Activated CD4-positive, alpha-beta memory T cell treated with anti-CD3 and anti-CD28 coated beads, Interleukin-2, amount 10 ng/mL, durations not matched to agents 7 days and 5 days (primary cell): ENCODE measurements at regions not wholly inside any gene's neighbourhood (a gene's known extent, or its start where the extent isn't known, plus 50 kb on each side); places are given as distances from the start of the nearest gene placed in this dataset.
"Not testable (repeated sequence)": the region's sequence is repeated elsewhere in the genome, so short reads cannot be mapped to it uniquely, and the experiment has no call there.

ENCODE experiments used
- CTCF ChIA-PET: fragments of 350-600 bp; sonication (Branson Sonifier 250); formaldehyde crosslinking; loops from one replicate; lab custom pipeline; 2021; ENCODE audit warnings: antibody characterized with exemption, inconsistent platforms; lab: Charles Lee
- POLR2A ChIA-PET: fragments of 350-600 bp; sonication (Branson Sonifier 250); formaldehyde crosslinking; loops from one replicate; lab custom pipeline; 2021; ENCODE audit warnings: antibody characterized with exemption; lab: Charles Lee
- DNase-seq: peaks from one replicate; pipeline ENCODE4 v3.0.0-alpha.2; 2020
- H3K27ac Mint-ChIP-seq: one replicate; pipeline ENCODE4 v1.8.0; 2021; ENCODE audit warnings: mild to moderate bottlenecking, mixed read lengths
- H3K27me3 Mint-ChIP-seq: one replicate; pipeline ENCODE4 v1.8.0; 2021; ENCODE audit warnings: mixed read lengths
- H3K36me3 Mint-ChIP-seq: one replicate; pipeline ENCODE4 v1.8.0; 2021; ENCODE audit warnings: low read depth, mixed read lengths
- H3K4me1 Mint-ChIP-seq: one replicate; pipeline ENCODE4 v1.8.0; 2021; ENCODE audit warnings: mixed read lengths
- H3K4me3 Mint-ChIP-seq: one replicate; pipeline ENCODE4 v1.8.0; 2021; ENCODE audit warnings: mild to moderate bottlenecking, mixed read lengths
- H3K9me3 Mint-ChIP-seq: one replicate; pipeline ENCODE4 v1.8.0; 2021; ENCODE audit warnings: mixed read lengths

DNA sequence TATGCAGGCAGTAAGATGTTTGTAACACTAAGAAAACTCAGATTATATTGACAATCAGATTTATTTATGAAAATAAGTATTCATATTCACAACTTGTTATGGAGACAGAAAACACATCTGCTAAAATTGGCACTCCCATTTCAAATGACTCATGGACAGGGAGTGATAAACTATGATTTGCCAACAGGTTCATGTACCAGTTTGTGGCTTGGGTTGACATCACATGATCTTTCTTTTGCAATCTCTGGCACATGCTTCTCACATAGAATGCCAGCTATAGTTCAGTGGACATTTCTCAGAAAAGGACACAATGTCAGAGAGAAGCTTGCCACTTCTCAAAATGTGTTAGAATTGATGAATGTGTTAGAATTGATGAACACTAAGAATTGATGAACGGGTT is 663.2 kb upstream of the ANKRD30A start:
- DNase-seq: no peak
- ChIA-PET POLR2A (no interaction called here), CTCF (no interaction called here)
- Mint-ChIP-seq H3K4me3 (no peak overlapping the region), H3K9me3 (peaks cover 17% of the 10 kb centered on the region), H3K27me3 (no peaks in the 10 kb centered on the region), H3K36me3 (no peaks in the 10 kb centered on the region), H3K27ac (no peak overlapping the region), H3K4me1 (no peaks in the 10 kb centered on the region)

DNA sequence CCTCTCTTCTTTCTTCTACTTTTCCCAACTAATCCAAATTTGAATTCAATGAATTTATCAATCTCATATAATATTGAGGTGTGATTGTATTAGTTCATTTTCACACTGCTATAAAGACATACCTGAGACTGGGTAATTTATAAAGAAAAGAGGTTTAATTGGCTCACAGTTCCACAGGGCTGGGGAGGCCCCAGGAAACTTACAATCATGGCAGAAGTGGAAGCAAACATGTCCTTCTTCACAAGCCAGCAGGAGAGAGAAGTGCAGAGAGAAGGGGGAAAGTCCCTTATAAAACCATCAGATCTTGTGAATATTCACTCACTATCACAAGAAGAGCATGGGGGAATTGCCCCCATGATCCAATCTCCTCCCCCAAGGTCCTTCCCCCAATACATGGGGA is 667.0 kb upstream of the ANKRD30A start:
- H3K27ac Mint-ChIP-seq, H3K36me3 Mint-ChIP-seq, POLR2A ChIA-PET, DNase-seq, H3K4me3 Mint-ChIP-seq, CTCF ChIA-PET, H3K4me1 Mint-ChIP-seq, H3K27me3 Mint-ChIP-seq: not testable (repeated sequence)
- peaks cover 18% of the 10 kb centered on the region for H3K9me3 Mint-ChIP-seq

DNA sequence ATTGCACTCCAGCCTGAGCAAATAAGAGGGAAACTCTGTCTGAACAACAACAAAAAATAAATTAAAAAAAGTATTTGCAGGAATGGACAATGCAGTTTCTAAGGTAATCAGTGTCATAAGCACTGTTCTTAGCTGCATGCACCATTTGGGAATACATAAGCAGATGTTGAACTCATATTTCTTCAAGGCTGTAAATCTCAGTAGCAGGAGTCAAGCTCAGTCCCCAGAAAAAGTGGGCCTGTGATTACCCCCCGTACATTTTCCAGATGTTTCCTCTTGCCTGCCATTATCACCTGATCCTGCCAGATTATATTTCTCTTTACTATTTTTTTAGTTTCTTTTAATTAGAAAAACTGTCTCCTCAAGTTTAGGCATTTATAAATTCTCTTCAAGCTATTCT is 667.6 kb upstream of the ANKRD30A start:
- peaks cover 18% of the 10 kb centered on the region for H3K9me3 Mint-ChIP-seq
- no peak overlapping the region for H3K4me3 Mint-ChIP-seq
- ChIA-PET POLR2A (interaction anchor here (0.6 kb wide), 1 partner anchor 182 kb away, joined by 3 read pairs; no protein-coding TSS in a partner anchor), CTCF (no interaction called here)
- no peaks in the 10 kb centered on the region for H3K4me1 Mint-ChIP-seq
- H3K36me3 Mint-ChIP-seq: no peaks in the 10 kb centered on the region
- no peak overlapping the region for H3K27ac Mint-ChIP-seq
- DNase-seq: no peak
- H3K27me3 Mint-ChIP-seq: no peaks in the 10 kb centered on the region

DNA sequence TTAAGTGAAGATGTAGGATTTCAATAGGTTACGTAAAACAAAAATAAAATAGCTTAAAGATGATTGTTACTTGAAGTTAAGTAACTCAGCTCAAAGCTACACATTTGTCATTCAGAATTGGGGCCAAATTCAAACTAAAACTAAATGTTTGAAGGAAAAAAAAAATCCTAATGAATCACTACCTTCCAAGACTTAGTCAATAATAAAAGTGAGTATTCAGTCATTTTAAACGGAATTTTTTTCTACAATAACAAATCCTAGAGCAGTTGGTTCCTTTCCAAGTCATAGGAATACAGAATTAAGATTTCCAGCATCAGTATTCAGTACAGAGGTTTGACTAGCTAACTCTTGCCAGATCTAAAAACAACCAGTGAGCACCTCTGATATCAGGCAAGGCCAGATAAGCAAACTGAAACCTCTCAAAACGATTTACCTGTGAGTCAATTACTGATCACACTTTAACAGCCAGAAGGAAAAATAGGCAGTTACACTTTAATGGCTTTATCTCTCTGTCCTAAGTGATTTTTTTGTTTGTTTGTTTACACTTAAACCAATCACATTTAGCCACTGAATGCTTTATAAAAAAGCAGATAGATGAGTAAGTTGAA is 669.8 kb upstream of the ANKRD30A start:
- Mint-ChIP-seq H3K36me3 (no peaks in the 10 kb centered on the region), H3K27me3 (no peaks in the 10 kb centered on the region), H3K4me1 (no peaks in the 10 kb centered on the region), H3K27ac (no peak overlapping the region), H3K4me3 (no peak overlapping the region), H3K9me3 (peaks cover 14% of the 10 kb centered on the region)
- DNase-seq: no peak
- POLR2A ChIA-PET: no interaction called here
- CTCF ChIA-PET: no interaction called here

DNA sequence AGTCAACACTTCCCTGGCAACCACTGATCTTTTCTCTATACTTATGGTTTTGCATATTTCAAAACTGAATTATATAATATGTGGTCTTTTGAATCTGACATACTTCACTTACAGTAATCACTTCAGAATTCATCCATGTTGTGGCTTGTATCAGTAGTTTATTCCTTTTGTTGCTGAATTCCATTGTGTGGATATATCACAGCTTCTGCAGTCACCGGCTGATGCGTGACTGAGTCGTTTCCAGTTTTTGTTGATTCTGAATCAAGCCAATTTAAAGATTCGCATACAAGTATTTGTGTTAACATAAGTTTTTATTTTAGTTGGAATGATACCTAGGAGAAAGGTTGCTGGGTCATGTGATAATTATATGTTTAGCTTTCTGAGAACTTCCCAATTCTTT is 672.5 kb upstream of the ANKRD30A start:
- H3K4me1 Mint-ChIP-seq: no peaks in the 10 kb centered on the region
- no peak for DNase-seq
- no peaks in the 10 kb centered on the region for H3K27me3 Mint-ChIP-seq
- H3K9me3 Mint-ChIP-seq: peaks cover 10% of the 10 kb centered on the region
- H3K4me3 Mint-ChIP-seq: no peak overlapping the region
- no peaks in the 10 kb centered on the region for H3K36me3 Mint-ChIP-seq
- H3K27ac Mint-ChIP-seq: no peak overlapping the region
- CTCF ChIA-PET: no interaction called here
- POLR2A ChIA-PET: no interaction called here

DNA sequence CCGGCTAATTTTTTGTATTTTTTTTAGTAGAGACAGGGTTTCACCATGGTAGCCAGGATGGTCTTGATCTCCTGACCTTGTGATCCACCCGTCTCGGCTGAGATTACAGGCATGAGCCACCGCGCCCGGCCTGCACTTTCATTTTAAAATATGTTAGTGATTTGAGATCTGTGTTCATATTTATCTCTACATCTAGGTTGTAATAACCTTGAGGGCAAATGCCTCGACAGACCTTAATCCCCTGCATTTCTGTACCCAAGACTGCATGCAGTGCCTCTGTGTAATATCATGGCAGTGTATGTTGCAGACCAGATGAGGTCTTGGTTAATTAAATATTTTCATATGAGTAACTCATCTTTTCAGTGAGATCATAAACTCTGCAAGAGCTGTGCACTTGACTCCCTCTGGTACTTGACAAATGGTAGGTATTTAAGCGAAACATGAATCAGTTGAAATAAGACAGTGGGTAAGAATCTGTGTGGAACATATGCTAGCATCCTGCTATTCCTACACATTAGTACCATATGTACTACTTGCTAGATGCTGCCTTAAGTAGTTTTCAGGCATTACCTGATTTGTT is 673.9 kb upstream of the ANKRD30A start:
- ChIA-PET POLR2A (no interaction called here), CTCF (no interaction called here)
- Mint-ChIP-seq H3K4me1 (no peaks in the 10 kb centered on the region), H3K27ac (no peak overlapping the region), H3K4me3 (no peak overlapping the region), H3K27me3 (no peaks in the 10 kb centered on the region), H3K36me3 (no peaks in the 10 kb centered on the region), H3K9me3 (peaks cover 6% of the 10 kb centered on the region)
- no peak for DNase-seq

DNA sequence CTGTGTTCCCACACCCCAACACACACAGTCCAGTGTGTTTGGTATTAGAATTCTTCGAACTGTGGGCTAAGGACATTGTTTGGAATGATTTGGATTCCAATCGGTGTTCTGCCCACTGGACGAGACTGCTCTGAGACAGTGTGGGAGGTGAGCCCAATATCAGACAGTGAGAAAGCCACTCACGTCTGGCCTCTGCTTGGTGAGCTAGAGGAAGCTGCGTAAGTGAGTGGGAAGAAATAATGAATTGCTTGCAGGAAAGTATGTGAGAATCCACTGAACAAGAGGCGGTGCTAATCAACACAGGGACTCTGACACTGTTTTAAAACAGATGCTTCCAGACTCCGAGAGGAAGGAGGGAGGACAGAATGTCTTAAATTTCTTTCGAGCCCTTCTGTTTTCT is 675.0 kb upstream of the ANKRD30A start:
- Mint-ChIP-seq H3K27me3 (no peaks in the 10 kb centered on the region), H3K27ac (no peak overlapping the region), H3K4me3 (no peak overlapping the region), H3K4me1 (no peaks in the 10 kb centered on the region), H3K36me3 (no peaks in the 10 kb centered on the region), H3K9me3 (peaks cover 6% of the 10 kb centered on the region)
- ChIA-PET POLR2A (no interaction called here), CTCF (no interaction called here)
- DNase-seq: no peak

DNA sequence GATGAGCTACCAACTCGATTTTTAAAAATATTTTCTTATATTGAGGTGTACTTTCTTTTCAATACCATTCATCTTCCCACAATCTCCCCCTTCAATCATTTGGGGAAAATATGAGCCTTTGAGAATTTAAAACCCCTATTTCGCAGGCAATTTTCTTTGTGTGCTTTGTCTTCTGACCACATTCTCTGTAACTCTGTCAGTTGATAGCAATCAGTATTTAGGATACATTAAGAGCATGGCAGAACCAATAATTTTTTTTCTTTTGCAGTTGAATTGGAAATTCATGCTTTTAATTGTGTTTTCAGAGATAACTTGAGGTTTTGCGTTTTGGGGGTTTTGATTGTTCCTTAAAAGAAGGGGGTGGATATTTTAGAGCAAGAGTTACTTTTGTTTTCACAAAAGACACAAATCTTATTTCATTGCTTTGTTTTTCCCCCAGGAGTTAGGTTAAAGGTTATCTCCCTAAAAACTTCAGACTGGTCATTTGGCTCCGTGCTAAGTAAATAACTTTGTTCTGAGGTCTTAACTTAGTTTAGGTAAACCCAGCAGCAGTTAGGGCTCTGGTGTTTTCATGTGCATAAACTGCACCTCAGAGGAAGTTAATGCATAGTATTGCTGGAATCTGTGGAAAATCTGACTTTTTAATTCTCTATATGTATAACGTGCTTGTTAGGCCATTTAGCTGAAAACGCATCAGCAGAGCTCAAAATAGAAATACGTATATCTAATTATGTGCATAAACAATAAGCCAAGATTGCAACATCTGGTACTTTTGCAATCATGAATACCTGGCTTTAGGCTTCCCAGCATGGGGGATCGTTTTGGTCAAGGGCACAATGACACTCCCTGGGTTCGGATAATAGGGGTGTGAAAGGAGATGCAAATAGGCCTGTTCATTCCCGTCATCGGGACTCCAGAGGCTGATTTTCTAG is 676.4 kb upstream of the ANKRD30A start:
- Mint-ChIP-seq H3K27me3 (no peaks in the 10 kb centered on the region), H3K36me3 (no peaks in the 10 kb centered on the region), H3K4me1 (no peaks in the 10 kb centered on the region), H3K9me3 (peaks cover 6% of the 10 kb centered on the region), H3K4me3 (no peak overlapping the region), H3K27ac (no peak overlapping the region)
- ChIA-PET POLR2A (no interaction called here), CTCF (no interaction called here)
- no peak for DNase-seq

DNA sequence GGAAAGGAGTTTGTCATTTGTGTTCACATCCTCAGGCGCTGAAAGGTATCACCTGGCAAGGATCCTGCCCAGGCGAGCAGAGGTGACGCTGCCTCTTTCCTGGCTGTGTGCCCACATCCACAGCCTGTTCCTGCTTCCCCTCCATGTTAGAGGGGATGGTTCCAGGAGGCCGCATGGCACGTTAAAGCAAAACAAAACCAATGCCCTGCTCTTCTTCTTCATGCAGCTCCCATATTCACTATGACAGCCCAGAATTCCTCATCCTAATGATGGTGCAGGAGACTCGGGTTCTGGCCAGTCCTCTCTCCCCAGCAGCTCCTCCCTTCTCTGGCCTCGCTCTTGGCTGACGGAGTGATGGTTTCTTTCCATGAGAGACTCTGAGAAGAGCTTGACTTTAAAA is 678.5 kb upstream of the ANKRD30A start:
- no peak overlapping the region for H3K27ac Mint-ChIP-seq
- POLR2A ChIA-PET: no interaction called here
- H3K9me3 Mint-ChIP-seq: peaks cover 8% of the 10 kb centered on the region
- H3K4me3 Mint-ChIP-seq: no peak overlapping the region
- H3K27me3 Mint-ChIP-seq: no peaks in the 10 kb centered on the region
- H3K4me1 Mint-ChIP-seq: no peaks in the 10 kb centered on the region
- CTCF ChIA-PET: no interaction called here
- H3K36me3 Mint-ChIP-seq: no peaks in the 10 kb centered on the region
- DNase-seq: no peak

DNA sequence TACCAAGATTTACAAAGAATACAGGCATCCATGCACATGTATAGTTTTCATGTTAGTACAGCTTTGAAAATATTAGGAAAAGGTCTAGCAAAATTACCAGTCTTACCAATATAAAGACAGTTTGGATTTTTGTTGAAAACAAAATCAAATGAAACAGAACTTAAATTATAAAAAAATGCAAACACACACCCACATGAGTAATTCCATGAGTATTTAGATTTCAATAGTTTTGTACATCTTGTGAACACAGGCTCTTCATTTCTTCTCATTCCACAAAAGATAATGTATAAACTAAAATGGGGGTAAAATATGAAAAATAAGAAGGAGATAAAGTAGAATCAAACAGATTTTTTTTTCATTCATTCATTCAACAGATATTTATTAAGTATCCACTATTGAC is 682.2 kb upstream of the ANKRD30A start:
- H3K27me3 Mint-ChIP-seq: no peaks in the 10 kb centered on the region
- DNase-seq: no peak
- CTCF ChIA-PET: no interaction called here
- H3K27ac Mint-ChIP-seq: no peak overlapping the region
- POLR2A ChIA-PET: no interaction called here
- H3K9me3 Mint-ChIP-seq: peaks cover 5% of the 10 kb centered on the region
- no peak overlapping the region for H3K4me3 Mint-ChIP-seq
- H3K36me3 Mint-ChIP-seq: no peaks in the 10 kb centered on the region
- H3K4me1 Mint-ChIP-seq: no peaks in the 10 kb centered on the region

DNA sequence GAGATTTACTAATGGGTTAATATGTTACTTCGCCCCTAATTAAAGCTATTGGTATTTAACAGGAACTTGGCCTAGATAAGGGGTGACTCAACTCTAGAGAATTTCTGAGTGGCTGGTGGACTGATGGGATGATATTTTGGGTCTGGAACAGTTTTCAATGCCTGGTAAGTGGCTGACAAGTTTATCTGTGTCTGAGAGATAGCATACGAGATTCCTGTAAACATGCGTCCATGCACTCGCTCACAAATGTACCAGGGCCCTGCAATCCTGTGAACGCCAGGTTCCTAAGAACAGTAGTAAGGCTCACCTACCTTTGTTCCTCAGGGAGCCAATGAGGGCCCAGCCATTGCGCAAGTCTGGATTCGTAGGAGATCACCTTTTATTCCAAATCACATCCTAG is 683.8 kb upstream of the ANKRD30A start:
- Mint-ChIP-seq H3K27me3 (no peaks in the 10 kb centered on the region), H3K27ac (no peak overlapping the region), H3K36me3 (no peaks in the 10 kb centered on the region), H3K4me1 (no peaks in the 10 kb centered on the region), H3K4me3 (no peak overlapping the region), H3K9me3 (peaks cover 9% of the 10 kb centered on the region)
- CTCF ChIA-PET: no interaction called here
- POLR2A ChIA-PET: no interaction called here
- no peak for DNase-seq

DNA sequence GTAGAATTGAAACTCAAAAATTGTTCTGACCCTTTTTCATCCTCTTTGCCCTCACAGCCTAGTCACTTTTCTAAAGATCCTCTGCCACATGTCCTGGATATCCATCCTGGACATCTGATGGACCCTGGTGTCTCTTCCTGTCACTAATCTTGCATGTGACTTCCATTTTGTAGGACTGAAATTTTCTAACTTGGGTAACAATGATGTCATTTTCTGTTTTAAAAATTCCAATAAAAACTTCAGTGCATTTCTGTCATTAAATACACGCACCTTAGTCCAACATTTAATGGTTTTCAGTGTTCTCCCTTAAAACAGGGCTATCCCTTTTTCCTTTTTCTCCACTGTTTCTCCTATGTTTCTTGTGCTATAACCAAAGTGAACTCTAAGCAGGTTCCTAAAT is 684.9 kb upstream of the ANKRD30A start:
- ChIA-PET POLR2A (no interaction called here), CTCF (no interaction called here)
- Mint-ChIP-seq H3K4me1 (no peaks in the 10 kb centered on the region), H3K27ac (no peak overlapping the region), H3K36me3 (no peaks in the 10 kb centered on the region), H3K4me3 (no peak overlapping the region), H3K27me3 (no peaks in the 10 kb centered on the region), H3K9me3 (peaks cover 9% of the 10 kb centered on the region)
- no peak for DNase-seq

DNA sequence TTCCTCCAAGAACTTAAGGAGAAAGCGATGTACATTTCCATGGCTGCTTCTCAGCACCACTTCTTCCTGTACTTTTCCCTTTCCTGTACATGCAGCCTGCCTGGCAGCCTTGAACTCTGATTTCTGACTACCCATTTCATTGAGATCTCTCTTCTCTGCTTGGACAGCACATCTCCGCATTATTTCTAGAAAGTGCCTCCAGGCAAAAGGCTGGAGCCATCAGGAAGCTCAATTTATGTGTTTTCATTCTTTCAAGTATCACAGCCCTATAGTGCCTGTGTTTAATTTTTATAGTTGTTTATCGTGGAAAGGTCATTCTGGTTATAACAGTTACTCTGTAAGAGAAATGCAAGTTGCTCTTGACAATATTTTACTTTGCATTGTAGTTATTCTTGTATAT is 688.0 kb upstream of the ANKRD30A start:
- Mint-ChIP-seq H3K36me3 (no peaks in the 10 kb centered on the region), H3K27ac (no peak overlapping the region), H3K27me3 (no peaks in the 10 kb centered on the region), H3K4me1 (no peaks in the 10 kb centered on the region), H3K9me3 (peaks cover 7% of the 10 kb centered on the region), H3K4me3 (no peak overlapping the region)
- POLR2A ChIA-PET: no interaction called here
- no peak for DNase-seq
- CTCF ChIA-PET: no interaction called here
